Stimulated activated naive CD8-positive, alpha-beta T cell treated with anti-CD3 and anti-CD28 coated beads, Interleukin-15, amount 100 ng/mL, for 72 hours (primary cell): ENCODE measurements at regions not wholly inside any gene's neighbourhood (a gene's known extent, or its start where the extent isn't known, plus 50 kb on each side); places are given as distances from the start of the nearest gene placed in this dataset.
A peak's percentile ranks its signal among the peaks of the same experiment; 100 is the strongest.
"Not testable (repeated sequence)": the region's sequence is repeated elsewhere in the genome, so short reads cannot be mapped to it uniquely, and the experiment has no call there.

ENCODE experiments used
- ATAC-seq: fragments of 150-1000 bp; cut with Tn5 transposase; 2 replicates; pipeline ENCODE4 v1.10.0; 2021; ENCODE audit warnings: mild to moderate bottlenecking, moderate library complexity
- DNase-seq, 2 donors: peaks; one replicate each; pipeline ENCODE4 v3.0.0; 2021 to 2022
- H3K27ac Mint-ChIP-seq, 2 donors: one replicate each; pipeline ENCODE4 v1.8.0; 2022; ENCODE audit warnings: mild to moderate bottlenecking in 2 of 2, mixed read lengths in 2 of 2, moderate library complexity in 2 of 2
- H3K27me3 Mint-ChIP-seq: one replicate; pipeline ENCODE4 v1.8.0; 2022; ENCODE audit warnings: mixed read lengths
- H3K4me1 Mint-ChIP-seq: one replicate; pipeline ENCODE4 v1.8.0; 2022; ENCODE audit warnings: mild to moderate bottlenecking, mixed read lengths
- H3K4me3 Mint-ChIP-seq, 2 donors: one replicate each; pipeline ENCODE4 v1.8.0; 2022; ENCODE audit warnings: mild to moderate bottlenecking in 2 of 2, mixed read lengths in 2 of 2, moderate library complexity in 1 of 2
- H3K9me3 Mint-ChIP-seq, 2 donors: one replicate each; pipeline ENCODE4 v1.8.0; 2022; ENCODE audit warnings: mixed read lengths in 2 of 2

DNA sequence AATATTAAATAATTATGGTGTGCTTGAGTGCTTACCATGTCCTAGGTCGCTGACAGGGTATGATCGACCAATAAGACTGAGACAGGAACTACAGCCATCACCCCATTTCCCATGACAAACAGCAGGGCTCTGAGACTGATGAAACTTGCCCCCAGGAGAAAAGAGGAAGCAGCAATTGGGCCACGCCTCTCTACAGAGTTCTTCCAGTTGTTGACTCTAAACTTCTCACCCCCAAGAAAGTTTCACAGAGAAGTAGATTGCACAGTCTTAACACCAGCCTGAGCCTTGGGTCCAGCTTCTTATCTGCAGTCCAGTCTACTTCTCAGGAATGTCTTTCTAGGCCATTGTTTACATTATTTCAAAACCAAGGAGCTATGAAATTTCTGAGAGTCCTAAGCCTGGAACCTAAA is 182.2 kb upstream of the ANKRD55 start:
- peaks cover 23 to 29% of the 10 kb centered on the region in 2 donors for H3K9me3 Mint-ChIP-seq
- no peak for ATAC-seq
- peak overlapping the region in 1 of 2 donors; percentile 12 for H3K27ac Mint-ChIP-seq
- no peak for DNase-seq
- no peak overlapping the region for H3K4me3 Mint-ChIP-seq
- no peaks in the 10 kb centered on the region for H3K27me3 Mint-ChIP-seq
- H3K4me1 Mint-ChIP-seq, result peaks cover 8% of the 10 kb centered on the region

DNA sequence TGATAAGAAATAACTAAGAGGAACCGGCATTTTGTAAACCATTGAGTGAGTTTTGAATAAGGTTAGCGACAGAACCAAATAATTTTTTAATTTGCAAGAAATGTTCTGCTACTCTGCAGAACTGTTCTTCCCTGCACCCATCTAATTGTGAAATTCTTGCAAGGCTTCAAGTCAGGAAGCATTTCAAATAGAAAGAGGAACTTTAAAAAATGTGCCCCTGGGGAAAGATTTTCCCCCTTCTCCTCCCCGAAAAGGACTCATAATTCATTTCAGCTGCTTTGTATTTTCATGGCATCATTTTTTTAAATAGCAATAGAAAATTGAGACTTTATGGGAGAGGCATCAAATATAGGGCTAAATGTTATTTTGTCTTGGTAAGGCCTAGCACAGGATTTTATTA is 180.9 kb upstream of the ANKRD55 start:
- no peak for DNase-seq
- H3K27me3 Mint-ChIP-seq, result no peaks in the 10 kb centered on the region
- peaks cover 10 to 16% of the 10 kb centered on the region in 2 donors for H3K9me3 Mint-ChIP-seq
- peaks cover 8% of the 10 kb centered on the region for H3K4me1 Mint-ChIP-seq
- H3K27ac Mint-ChIP-seq, result no peak overlapping the region
- H3K4me3 Mint-ChIP-seq, result no peak overlapping the region
- ATAC-seq, result no peak

DNA sequence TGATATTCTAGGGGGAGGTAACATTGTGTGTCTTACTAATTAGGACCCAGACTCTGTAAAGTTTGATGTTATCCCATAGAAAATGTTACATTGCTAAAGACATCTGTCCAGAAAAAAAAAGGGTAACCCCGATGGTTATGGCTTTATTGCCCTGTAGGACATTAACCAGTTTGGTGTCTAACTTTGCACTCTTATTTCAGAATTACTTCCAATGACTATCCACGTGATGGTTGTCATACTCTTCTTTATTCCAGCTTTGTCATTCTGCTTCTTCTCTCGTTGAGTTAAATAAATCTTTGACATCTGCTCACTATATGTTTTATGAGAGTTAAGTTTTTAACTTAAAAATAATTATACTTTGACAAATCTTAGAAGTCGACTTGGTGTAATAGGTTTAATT is 180.4 kb upstream of the ANKRD55 start:
- ATAC-seq (no peak), DNase-seq (no peak)
- peaks cover 8% of the 10 kb centered on the region for H3K4me1 Mint-ChIP-seq
- no peak overlapping the region for H3K27ac Mint-ChIP-seq
- peaks cover 5 to 13% of the 10 kb centered on the region in 2 donors for H3K9me3 Mint-ChIP-seq
- H3K27me3 Mint-ChIP-seq, result no peaks in the 10 kb centered on the region
- H3K4me3 Mint-ChIP-seq, result no peak overlapping the region

DNA sequence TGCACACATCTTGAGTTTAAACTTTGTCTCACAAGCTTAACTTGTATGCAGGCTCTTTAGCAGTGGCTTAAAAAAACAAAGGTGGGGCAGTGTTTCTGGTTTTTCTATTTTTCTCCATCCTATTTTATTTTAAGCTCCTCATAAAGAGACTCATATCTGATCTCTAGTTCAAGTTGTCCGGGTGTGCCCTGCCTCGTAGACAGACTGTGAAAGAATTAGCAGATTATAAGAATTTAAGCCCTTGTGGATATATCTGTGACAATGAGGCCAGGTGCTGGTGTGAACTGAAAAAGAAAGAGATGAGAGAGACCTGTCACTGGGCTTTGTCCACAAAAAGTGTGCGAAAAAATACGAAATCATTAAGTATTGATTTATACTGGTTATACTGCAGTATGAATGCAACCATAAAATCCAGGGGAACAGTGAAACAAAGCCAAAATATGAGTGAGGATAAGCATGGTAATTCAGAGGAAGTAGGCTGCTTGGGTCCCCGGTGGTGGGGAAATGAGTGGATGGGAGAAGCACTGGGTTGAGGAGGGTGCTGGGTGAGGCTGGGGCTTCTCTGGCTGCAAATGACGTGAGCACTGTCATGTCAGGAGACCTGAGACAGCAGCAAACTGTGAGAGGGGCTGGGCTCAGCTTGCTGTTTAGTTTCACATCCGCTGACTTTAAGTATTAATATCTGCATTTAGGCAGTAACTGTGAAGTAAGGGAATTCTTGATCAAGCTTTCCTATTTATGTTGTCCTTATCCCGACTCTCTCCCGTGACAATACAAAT is 179.7 kb upstream of the ANKRD55 start:
- H3K4me1 Mint-ChIP-seq, result peaks cover 8% of the 10 kb centered on the region
- peak overlapping the region in 1 of 2 donors; percentile 30 for H3K27ac Mint-ChIP-seq
- no peak for DNase-seq
- no peak overlapping the region for H3K4me3 Mint-ChIP-seq
- H3K27me3 Mint-ChIP-seq, result no peaks in the 10 kb centered on the region
- peak; percentile 40 for ATAC-seq
- peaks cover 0 to 6% of the 10 kb centered on the region in 2 donors for H3K9me3 Mint-ChIP-seq

DNA sequence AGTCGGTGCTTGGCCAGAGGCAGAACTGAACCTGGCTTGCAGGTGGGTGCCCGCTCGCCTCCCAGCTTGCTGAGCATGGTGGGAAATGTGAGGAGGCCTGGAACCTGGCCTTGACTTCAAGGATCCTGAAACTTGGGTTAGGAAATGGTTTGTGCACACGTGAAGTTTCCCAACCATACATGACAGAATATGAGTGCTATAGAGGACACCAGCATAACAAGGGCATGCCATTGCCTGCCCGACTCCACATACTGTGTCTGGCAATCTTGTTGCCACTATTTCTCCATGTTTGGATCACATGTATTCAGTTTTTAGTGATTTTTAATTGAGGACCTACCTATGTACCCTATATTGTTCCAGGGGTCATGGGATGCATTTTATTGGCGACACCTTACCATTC is 177.6 kb upstream of the ANKRD55 start:
- Mint-ChIP-seq H3K27ac (no peak overlapping the region), H3K4me1 (peaks cover 8% of the 10 kb centered on the region), H3K4me3 (no peak overlapping the region), H3K9me3 (no peaks in the 10 kb centered on the region), H3K27me3 (no peaks in the 10 kb centered on the region)
- DNase-seq, result no peak
- no peak for ATAC-seq

DNA sequence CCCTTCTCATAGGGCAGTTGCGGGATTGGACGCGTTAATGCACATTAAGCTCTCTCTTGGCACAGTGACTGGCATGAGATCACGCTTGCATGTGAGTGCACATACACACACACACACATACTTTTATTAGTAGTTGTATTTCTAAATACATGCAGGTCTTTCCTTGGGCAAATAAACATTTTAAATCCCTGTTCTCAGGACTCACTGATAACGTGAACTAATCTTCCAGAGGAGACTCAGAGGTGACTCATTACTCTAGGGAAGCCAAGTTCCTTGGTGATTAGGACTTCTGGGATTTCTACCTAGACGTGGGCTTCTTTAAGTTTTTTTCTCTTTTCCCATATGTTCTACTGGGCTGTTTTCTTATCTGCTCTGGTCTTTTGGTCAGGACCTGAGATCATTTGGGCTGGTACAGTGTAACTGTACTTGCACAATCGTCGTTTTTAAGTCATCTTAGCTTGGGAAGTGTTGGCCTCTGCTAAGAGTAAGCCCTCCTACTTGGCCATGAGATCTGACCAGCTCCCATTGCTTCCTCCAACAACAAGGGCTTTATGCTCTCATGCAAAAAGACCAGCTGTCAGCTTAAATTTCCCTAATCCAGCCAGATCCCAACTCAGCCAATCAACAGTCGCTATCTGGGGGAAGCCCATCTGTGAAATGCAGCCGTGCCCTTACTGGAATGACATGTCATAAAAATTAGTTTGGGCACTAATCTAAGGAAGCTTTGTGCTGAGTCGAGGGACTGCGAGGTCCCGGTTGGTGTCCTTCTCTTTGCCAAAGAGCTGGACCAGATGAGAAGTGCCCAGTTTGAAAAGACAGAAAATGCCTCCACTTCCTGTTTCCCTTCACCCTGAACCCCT is 176.4 kb upstream of the ANKRD55 start:
- Mint-ChIP-seq H3K4me1 (peaks cover 8% of the 10 kb centered on the region), H3K9me3 (no peaks in the 10 kb centered on the region), H3K4me3 (no peak overlapping the region), H3K27me3 (no peaks in the 10 kb centered on the region), H3K27ac (no peak overlapping the region)
- ATAC-seq (no peak), DNase-seq (no peak)

DNA sequence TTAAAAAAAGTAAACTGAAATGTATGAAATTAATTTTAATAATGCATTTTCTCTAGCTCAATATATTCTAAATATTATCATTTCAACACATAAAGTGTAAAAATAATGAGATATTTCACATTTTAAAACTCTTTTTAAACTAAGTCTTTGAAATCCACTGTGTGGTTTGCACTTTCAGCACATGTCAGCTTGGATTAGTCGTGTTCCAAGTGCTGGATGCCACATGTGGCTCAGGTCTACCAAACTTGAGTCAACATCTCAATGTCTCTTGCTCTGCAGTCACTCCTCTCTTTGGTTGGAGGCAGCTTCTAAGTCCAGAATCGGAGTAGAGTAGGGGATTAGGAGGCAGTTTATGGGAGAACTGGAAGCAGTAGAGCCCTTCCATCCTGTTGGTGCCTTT is 173.7 kb upstream of the ANKRD55 start:
- no peak for ATAC-seq
- Mint-ChIP-seq H3K4me3 (no peak overlapping the region), H3K27ac (no peak overlapping the region)

DNA sequence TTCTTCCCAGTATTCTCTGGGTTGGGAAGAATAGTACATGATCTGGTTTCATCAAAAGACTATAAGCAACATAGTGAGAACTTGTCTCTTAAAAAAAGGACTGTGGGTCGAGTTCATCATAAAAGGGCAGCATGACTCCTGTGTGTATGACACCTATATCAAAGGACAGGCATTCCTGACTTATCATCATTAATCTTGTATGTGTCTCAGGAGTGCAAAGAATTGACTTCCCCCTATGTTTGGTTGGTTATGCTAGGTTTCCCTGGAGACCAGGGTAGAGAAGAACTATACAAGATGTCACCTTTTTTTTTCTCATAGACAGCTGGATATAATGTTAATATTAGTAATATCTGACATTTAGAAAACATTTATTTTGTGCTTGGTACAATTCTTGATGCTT is 173.1 kb upstream of the ANKRD55 start:
- Mint-ChIP-seq H3K27me3 (no peaks in the 10 kb centered on the region), H3K4me3 (no peak overlapping the region), H3K27ac (no peak overlapping the region), H3K4me1 (no peaks in the 10 kb centered on the region), H3K9me3 (no peaks in the 10 kb centered on the region)
- DNase-seq (no peak), ATAC-seq (no peak)

More for the DNA sequence above, 173.7 kb upstream of the ANKRD55 start:
- H3K9me3 Mint-ChIP-seq, result no peaks in the 10 kb centered on the region
- H3K4me1 Mint-ChIP-seq, result no peaks in the 10 kb centered on the region
- no peak for DNase-seq
- H3K27me3 Mint-ChIP-seq, result no peaks in the 10 kb centered on the region

DNA sequence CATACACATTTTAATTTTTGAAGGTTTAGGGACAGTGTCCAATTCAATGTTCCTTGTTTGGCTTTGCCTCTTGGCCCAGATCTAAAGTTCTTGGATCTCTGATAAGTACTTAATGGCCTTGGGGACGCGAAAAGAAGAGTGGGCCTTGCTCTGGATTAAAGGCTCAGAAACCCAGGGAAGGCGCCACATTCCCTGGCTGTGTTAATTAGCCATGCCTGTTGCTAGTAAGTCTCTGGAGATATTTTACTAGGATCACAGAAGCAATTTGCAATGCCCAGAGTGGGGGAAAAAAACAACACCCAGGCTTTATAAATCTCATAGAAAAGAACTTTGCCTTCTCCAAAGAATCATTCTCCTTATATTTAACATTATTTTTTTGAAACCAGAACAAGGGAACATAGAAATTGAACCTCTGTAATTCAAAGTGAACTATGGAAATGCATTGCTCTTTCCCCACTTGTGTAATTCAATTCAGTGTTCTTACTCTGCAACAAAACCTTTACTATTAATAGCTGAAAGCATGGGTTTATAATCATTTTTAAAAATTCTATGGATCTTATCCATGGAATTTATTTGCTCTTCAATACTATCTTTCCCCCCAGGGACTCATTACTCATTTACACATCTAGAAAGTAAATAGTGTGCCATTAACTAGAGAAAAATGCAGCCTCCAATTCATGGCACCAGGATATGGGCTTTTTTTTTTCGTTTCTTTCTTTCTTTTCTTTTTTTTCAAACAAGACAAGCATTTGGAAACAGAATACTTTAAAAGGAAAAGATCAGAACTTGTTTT is 172.2 kb upstream of the ANKRD55 start:
- H3K27ac Mint-ChIP-seq, result no peak overlapping the region
- H3K4me1 Mint-ChIP-seq, result no peaks in the 10 kb centered on the region
- H3K4me3 Mint-ChIP-seq, result no peak overlapping the region
- ATAC-seq (no peak), DNase-seq (no peak)
- H3K27me3 Mint-ChIP-seq, result no peaks in the 10 kb centered on the region
- no peaks in the 10 kb centered on the region for H3K9me3 Mint-ChIP-seq

DNA sequence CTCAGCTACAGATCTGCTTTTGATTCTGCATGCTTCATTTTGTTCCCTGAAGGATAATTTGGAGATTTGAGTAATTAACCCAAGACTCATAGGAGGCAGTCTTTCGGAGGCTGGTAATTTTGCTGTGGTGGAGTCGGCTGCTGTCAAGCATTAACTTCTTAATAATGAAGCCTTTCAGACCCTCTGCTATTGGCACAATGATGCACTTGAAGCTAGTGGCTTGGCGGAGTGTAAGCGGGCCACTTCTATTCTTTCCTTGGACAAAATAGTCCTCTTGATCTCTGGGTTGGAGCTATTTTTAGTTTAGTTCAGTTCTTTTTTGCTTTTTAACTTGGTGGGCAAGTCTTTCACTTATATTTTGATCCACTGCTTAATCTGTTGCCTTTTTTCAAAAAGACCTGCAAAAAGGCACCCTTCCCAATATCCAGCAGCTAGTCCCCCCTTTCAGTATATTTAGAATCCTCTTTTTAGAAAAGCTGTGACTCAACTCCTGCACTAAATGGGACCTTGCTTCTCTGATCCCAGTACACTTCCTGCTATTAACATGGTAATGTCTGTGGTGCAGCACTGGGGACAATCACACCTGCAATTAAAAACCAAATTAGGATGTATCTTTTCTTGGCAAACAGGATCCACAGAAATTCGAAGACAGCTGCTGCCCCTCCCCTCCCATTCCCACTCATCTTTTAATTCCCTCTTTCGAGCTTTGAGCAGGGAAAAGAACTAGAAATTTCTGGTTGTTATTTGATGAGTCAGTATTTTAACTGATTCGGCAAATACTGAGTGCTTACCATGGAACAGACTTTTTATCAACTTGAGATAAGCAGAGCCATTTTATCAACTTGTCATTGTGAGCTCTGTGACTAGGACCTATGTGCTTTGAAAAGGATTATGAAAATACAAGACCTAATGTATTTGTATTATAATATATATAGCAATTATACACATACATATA is 169.4 kb upstream of the ANKRD55 start:
- no peak for DNase-seq
- Mint-ChIP-seq H3K27ac (no peak overlapping the region), H3K9me3 (no peaks in the 10 kb centered on the region), H3K4me1 (no peaks in the 10 kb centered on the region), H3K4me3 (no peak overlapping the region), H3K27me3 (no peaks in the 10 kb centered on the region)
- ATAC-seq, result no peak

DNA sequence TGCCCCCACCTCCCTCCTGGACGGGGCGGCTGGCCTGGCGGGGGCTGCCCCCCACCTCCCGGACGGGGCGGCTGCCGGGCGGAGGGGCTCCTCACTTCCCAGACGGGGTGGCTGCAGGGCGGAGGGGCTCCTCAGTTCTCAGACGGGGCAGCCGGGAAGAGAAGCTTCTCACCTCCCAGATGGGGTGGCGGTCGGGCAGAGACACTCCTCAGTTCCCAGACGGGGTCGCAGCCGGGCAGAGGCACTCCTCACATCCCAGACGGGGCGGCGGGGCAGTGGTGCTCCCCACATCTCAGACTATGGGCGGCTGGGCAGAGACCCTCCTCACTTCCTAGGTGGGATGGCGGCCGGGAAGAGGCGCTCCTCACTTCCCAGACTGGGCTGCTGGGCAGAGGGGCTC is 164.7 kb upstream of the ANKRD55 start:
- H3K27ac Mint-ChIP-seq, result not testable (repeated sequence)

DNA sequence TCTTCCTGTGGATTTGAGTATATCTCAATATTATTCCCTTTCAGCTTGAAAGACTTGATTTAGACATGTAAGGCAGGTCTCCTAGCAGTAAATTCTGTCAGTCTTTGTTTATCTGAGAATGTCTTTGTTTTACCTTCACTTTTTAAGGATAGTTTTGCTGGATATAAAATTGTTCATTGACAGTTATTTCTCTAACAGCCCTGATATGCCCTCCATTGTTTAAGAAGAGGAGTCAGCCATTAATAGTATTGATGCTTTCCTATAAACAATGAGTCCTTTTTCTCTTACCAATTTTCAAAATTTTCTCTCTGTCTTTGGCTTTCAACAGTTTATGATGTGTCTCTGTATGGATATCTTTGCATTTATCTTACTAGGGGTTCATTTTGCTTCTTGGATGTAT is 163.5 kb upstream of the ANKRD55 start:
- Mint-ChIP-seq H3K9me3 (peaks cover 28 to 30% of the 10 kb centered on the region in 2 donors), H3K4me3 (no peak overlapping the region), H3K27ac (no peak overlapping the region), H3K4me1 (no peaks in the 10 kb centered on the region), H3K27me3 (no peaks in the 10 kb centered on the region)
- DNase-seq, result no peak
- no peak for ATAC-seq

More for the DNA sequence above, 164.7 kb upstream of the ANKRD55 start:
- not testable (repeated sequence) for ATAC-seq, H3K4me3 Mint-ChIP-seq, H3K27me3 Mint-ChIP-seq, DNase-seq, H3K4me1 Mint-ChIP-seq
- H3K9me3 Mint-ChIP-seq, result peaks cover 19 to 21% of the 10 kb centered on the region in 2 donors

DNA sequence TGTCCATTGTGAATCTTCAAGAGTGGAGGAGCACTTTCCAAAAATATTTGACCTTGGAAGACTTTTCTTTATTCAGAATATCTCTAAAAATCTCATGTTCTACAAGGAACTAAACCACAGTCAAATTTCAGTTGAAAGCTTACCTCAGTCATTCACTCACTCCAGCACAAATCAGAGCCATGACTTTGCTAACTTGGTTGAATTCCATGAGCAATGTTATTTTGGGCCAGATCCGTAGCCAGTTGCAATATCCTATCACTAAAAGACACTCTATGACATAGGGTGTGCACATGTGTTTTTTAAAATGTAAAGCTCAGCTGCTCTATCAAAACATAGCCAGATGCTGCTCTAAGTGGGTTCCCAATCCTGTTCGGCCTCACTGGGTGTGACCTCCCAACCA is 156.1 kb upstream of the ANKRD55 start:
- H3K27me3 Mint-ChIP-seq, result no peaks in the 10 kb centered on the region
- H3K4me1 Mint-ChIP-seq, result no peaks in the 10 kb centered on the region
- peaks cover 11 to 24% of the 10 kb centered on the region in 2 donors for H3K9me3 Mint-ChIP-seq
- ATAC-seq, result no peak
- DNase-seq, result no peak
- no peak overlapping the region for H3K4me3 Mint-ChIP-seq
- no peak overlapping the region for H3K27ac Mint-ChIP-seq

DNA sequence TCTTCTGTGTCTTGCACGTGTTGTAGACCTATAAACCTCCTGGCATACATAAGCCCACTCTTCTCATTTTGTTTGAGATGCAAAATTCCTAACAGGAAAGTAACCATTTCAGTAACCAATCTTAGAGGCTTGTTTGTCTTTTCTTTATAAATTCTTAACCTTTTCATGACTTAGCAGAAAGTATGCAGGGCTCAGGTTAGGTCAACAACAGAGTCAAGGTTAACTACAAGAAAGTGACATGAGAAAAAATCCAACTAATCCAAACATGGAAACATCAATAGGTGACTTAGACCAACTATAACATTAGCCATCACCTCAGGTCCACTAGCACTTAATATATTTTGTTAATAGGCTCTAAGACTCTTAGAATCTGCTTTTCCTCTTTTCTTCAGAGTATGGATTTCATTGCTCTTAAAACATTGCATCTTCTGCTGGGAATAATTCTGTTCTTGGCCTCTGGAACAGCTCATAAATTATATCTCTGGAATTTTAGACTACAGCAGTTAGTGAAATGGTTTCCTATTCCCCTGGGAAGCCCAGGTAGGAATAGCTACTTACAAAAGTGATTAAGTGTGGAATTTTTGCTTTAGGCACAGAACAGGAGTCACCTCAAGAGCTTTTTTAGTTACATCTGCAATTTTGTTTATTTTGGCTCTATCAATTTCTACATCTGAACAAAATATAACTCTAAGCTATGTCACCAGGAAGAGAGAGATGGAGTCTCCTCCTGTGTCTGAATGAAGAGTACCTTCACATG is 155.3 kb upstream of the ANKRD55 start:
- Mint-ChIP-seq H3K27me3 (no peaks in the 10 kb centered on the region), H3K4me3 (no peak overlapping the region), H3K27ac (no peak overlapping the region), H3K4me1 (no peaks in the 10 kb centered on the region), H3K9me3 (peaks cover 11 to 24% of the 10 kb centered on the region in 2 donors)
- no peak for ATAC-seq
- no peak for DNase-seq
